Thyroid gland (tissue), 4 donors: ENCODE measurements at regions not wholly inside any gene's neighbourhood (a gene's known extent, or its start where the extent isn't known, plus 50 kb on each side); places are given as distances from the start of the nearest gene placed in this dataset.
"Not testable (repeated sequence)": the region's sequence is repeated elsewhere in the genome, so short reads cannot be mapped to it uniquely, and the experiment has no call there.

ENCODE experiments used
- POLR2A ChIP-seq, 2 donors: fragments of 450-650 bp; IDR thresholded peaks; one replicate each; pipeline ENCODE4 v1.6.1; 2017; ENCODE audit warnings: antibody characterized with exemption in 2 of 2, mild to moderate bottlenecking in 2 of 2, moderate library complexity in 1 of 2
- TF ChIP-seq, protein P1 (sequence below), 6 experiments: fragments of 200-600 bp in 3 of 6; fragments of 450-650 bp in 3 of 6; sonication (generic) in 3 of 6; IDR thresholded peaks; one replicate each; pipeline ENCODE4 v1.5.1; 2016 to 2019; ENCODE audit warnings: antibody characterized with exemption in 6 of 6, mild to moderate bottlenecking in 2 of 6, inconsistent platforms in 1 of 6, moderate library complexity in 1 of 6

DNA sequence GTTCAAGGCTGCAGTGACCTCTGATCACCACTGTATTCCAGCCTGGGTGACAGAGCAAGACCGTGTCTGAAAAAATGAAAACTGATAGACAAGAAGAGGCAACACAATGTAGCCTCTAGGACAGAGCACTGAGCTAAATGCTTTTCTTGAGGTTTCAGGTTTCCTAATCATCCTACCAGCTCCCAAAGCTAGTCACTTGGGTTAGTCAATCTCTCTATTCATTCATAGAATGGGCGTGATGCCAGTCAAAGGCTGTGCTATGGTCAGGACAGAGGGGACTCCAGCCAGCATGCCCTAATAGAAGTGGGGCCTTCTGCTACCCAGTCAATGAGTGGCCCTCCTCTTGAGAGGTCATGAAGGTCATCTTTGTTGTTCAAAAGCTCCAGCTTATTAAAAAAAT, 860.4 kb upstream of the DEFB115 start:
- not testable (repeated sequence) for TF ChIP-seq POLR2A (IDR thresholded peaks at IDR 0.05)
- TF ChIP-seq, protein P1, sequence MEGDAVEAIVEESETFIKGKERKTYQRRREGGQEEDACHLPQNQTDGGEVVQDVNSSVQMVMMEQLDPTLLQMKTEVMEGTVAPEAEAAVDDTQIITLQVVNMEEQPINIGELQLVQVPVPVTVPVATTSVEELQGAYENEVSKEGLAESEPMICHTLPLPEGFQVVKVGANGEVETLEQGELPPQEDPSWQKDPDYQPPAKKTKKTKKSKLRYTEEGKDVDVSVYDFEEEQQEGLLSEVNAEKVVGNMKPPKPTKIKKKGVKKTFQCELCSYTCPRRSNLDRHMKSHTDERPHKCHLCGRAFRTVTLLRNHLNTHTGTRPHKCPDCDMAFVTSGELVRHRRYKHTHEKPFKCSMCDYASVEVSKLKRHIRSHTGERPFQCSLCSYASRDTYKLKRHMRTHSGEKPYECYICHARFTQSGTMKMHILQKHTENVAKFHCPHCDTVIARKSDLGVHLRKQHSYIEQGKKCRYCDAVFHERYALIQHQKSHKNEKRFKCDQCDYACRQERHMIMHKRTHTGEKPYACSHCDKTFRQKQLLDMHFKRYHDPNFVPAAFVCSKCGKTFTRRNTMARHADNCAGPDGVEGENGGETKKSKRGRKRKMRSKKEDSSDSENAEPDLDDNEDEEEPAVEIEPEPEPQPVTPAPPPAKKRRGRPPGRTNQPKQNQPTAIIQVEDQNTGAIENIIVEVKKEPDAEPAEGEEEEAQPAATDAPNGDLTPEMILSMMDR (IDR thresholded peaks at IDR 0.05), result not testable (repeated sequence)
